Breast epithelium (tissue), 3 donors: ENCODE measurements at regions not wholly inside any gene's neighbourhood (a gene's known extent, or its start where the extent isn't known, plus 50 kb on each side); places are given as distances from the start of the nearest gene placed in this dataset.

Experiments used
- CTCF ChIP-seq, 3 donors: fragments of 450-650 bp; IDR thresholded peaks; one replicate each; pipeline ENCODE4 v1.5.1; 2016 to 2017; ENCODE audit warnings: antibody characterized with exemption in 3 of 3, mild to moderate bottlenecking in 3 of 3, moderate library complexity in 3 of 3
- POLR2A ChIP-seq: fragments of 450-650 bp; IDR thresholded peaks from one replicate; pipeline ENCODE4 v1.6.1; 2016; ENCODE audit warnings: antibody characterized with exemption, mild to moderate bottlenecking, moderate library complexity

GRCh38 chr11:17145972-17146371 is 61.8 kb downstream of the PIK3C2A start:
- no peak for TF ChIP-seq CTCF (IDR thresholded peaks at IDR 0.05)
- no peak for TF ChIP-seq POLR2A
